Liver (tissue), 8 donors: ENCODE measurements at regions not wholly inside any gene's neighbourhood (a gene's known extent, or its start where the extent isn't known, plus 50 kb on each side); places are given as distances from the start of the nearest gene placed in this dataset.

Source experiments
- DNase-seq: peaks from one replicate; pipeline ENCODE4 v3.0.0-alpha.2; 2017; ENCODE audit warnings: low spot score
- H3K27ac ChIP-seq, 2 donors: one replicate each; pipeline ENCODE4 v1.7.0; 2013; ENCODE audit warnings: inconsistent platforms in 2 of 2, low read length in 2 of 2, control low read depth in 1 of 2, low read depth in 1 of 2, mild to moderate bottlenecking in 1 of 2
- H3K27me3 ChIP-seq, 4 donors: one replicate each; pipeline versions ENCODE4 v1.6.1 to v1.7.0; 2013; ENCODE audit warnings: low read length in 3 of 4, inconsistent platforms in 1 of 4, mild to moderate bottlenecking in 1 of 4, moderate library complexity in 1 of 4; ENCODE audit not compliant: control insufficient read depth in 4 of 4, insufficient read depth in 4 of 4
- H3K36me3 ChIP-seq, 4 donors: one replicate each; pipeline versions ENCODE4 v1.6.1 to v1.7.0; 2013; ENCODE audit warnings: low read length in 3 of 4, mild to moderate bottlenecking in 3 of 4, low read depth in 1 of 4, moderate library complexity in 1 of 4; ENCODE audit not compliant: control insufficient read depth in 4 of 4, insufficient read depth in 3 of 4
- H3K4me1 ChIP-seq, 4 donors: one replicate each; pipeline versions ENCODE4 v1.6.1 to v1.7.0; 2013; ENCODE audit warnings: low read length in 3 of 4, mild to moderate bottlenecking in 3 of 4, moderate library complexity in 1 of 4; ENCODE audit not compliant: control insufficient read depth in 4 of 4, insufficient read depth in 4 of 4
- H3K4me3 ChIP-seq, 3 donors: one replicate each; pipeline versions ENCODE4 v1.6.1 to v1.7.0; 2013; ENCODE audit warnings: low read length in 3 of 3, control low read depth in 1 of 3, low read depth in 1 of 3, mild to moderate bottlenecking in 1 of 3
- H3K9ac ChIP-seq, 2 donors: one replicate each; pipeline ENCODE4 v1.7.0; 2013; ENCODE audit warnings: low read length in 2 of 2, mild to moderate bottlenecking in 2 of 2, moderate library complexity in 2 of 2, control low read depth in 1 of 2, low read depth in 1 of 2
- H3K9me3 ChIP-seq, 4 donors: one replicate each; pipeline versions ENCODE4 v1.6.1 to v1.7.0; 2013; ENCODE audit warnings: low read length in 3 of 4; ENCODE audit not compliant: control insufficient read depth in 4 of 4
- EGR1 ChIP-seq, 2 donors: IDR thresholded peaks; 2 replicates each; pipeline ENCODE4 v1.6.1; 2016 to 2018; ENCODE audit warnings: antibody characterized with exemption in 2 of 2, low read depth in 2 of 2
- FOXA1 ChIP-seq: IDR thresholded peaks from 2 replicates; pipeline ENCODE4 v1.6.1; 2016; ENCODE audit warnings: antibody characterized with exemption
- FOXA2 ChIP-seq: IDR thresholded peaks from 2 replicates; pipeline ENCODE4 v1.6.1; 2016; ENCODE audit warnings: antibody characterized with exemption
- HNF4A ChIP-seq, 2 donors: conservative IDR thresholded peaks; 2 replicates each; pipeline ENCODE4 v1.6.1; 2016; ENCODE audit warnings: antibody characterized with exemption in 2 of 2, mild to moderate bottlenecking in 2 of 2
- HNF4G ChIP-seq: IDR thresholded peaks from 2 replicates; pipeline ENCODE4 v1.6.1; 2016; ENCODE audit warnings: antibody characterized with exemption
- JUND ChIP-seq, 2 donors: IDR thresholded peaks; 2 replicates each; pipeline ENCODE4 v1.6.1; 2016; ENCODE audit warnings: antibody characterized with exemption in 2 of 2
- NR2F2 ChIP-seq: IDR thresholded peaks from 2 replicates; pipeline ENCODE4 v1.6.1; 2016; ENCODE audit warnings: antibody characterized with exemption
- RAD21 ChIP-seq, 2 donors: IDR thresholded peaks; 2 replicates each; pipeline ENCODE4 v1.6.1; 2016; ENCODE audit warnings: antibody characterized with exemption in 2 of 2, mild to moderate bottlenecking in 2 of 2
- RXRA ChIP-seq, 2 donors: IDR thresholded peaks; 2 replicates each; pipeline ENCODE4 v1.6.1; 2017 to 2018; ENCODE audit warnings: antibody characterized with exemption in 2 of 2, mild to moderate bottlenecking in 1 of 2
- SP1 ChIP-seq: IDR thresholded peaks from 2 replicates; pipeline ENCODE4 v1.6.1; 2018; ENCODE audit warnings: antibody characterized with exemption, mild to moderate bottlenecking
- TAF1 ChIP-seq: conservative IDR thresholded peaks from 2 replicates; pipeline ENCODE4 v1.6.1; 2016; ENCODE audit warnings: antibody characterized with exemption, mild to moderate bottlenecking
- YY1 ChIP-seq: IDR thresholded peaks from 2 replicates; pipeline ENCODE4 v1.6.1; 2016; ENCODE audit warnings: antibody characterized with exemption, mild to moderate bottlenecking
- WGBS: extraction: QIAGEN DNeasy Blood & Tissue Kit; methylation state at CpG from one replicate; pipeline ENCODE4 v1.1.7; 2013; 5-methylcytosine and 5-hydroxymethylcytosine counted together
- TF ChIP-seq, protein P1 (sequence below): IDR thresholded peaks from 2 replicates; pipeline ENCODE4 v1.6.1; 2016; ENCODE audit warnings: antibody characterized with exemption, mild to moderate bottlenecking
- TF ChIP-seq, protein P2 (sequence below): IDR thresholded peaks from 2 replicates; pipeline ENCODE4 v1.6.1; 2016; ENCODE audit warnings: antibody characterized with exemption
- TF ChIP-seq, protein P3 (sequence below): fragments of 150-350 bp; IDR thresholded peaks from 2 replicates; pipeline ENCODE4 v1.5.1; 2017; ENCODE audit warnings: improper control_type of control experiment, low read depth, low read length; ENCODE audit not compliant: missing input control
- TF ChIP-seq, protein P4 (sequence below): IDR thresholded peaks from 2 replicates; pipeline ENCODE4 v1.6.1; 2016; ENCODE audit warnings: antibody characterized with exemption
- TF ChIP-seq, protein P5 (sequence below): IDR thresholded peaks from 2 replicates; pipeline ENCODE4 v1.6.1; 2016; ENCODE audit warnings: antibody characterized with exemption
- donor health status: healthy.
- donor health status: healthy.
- donor health status: healthy.
- donor health status: healthy.
- donor health status: healthy.

DNA sequence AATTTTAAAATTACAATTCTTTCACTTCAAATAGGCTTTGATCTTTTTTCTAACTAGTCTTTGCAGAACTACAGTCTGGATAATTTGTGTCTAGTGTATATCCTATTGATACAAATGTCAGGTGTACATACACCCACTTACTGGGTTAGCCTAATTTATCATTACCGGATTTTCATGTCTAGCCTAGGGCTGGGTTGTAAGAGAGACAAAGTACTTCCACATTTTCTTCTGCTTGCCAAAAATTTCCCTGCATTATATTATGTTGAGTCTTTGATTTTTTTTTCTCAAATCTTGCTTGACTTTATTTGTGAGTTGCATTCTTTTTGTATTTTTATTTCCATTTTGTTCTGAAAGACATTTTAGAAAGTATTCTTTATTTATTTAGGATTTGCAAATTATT lies 284.8 kb upstream of the FZD8 start:
- no peaks in the 10 kb centered on the region for H3K9me3 ChIP-seq
- 93% methylated on average over 1 of the region's 1 CpG for WGBS
- no peak overlapping the region for H3K9ac ChIP-seq
- TF ChIP-seq NR2F2 (no peak), RAD21 (IDR thresholded peaks at IDR 0.05) (no peak), SP1 (no peak), FOXA1 (no peak)
- TF ChIP-seq, protein P1, sequence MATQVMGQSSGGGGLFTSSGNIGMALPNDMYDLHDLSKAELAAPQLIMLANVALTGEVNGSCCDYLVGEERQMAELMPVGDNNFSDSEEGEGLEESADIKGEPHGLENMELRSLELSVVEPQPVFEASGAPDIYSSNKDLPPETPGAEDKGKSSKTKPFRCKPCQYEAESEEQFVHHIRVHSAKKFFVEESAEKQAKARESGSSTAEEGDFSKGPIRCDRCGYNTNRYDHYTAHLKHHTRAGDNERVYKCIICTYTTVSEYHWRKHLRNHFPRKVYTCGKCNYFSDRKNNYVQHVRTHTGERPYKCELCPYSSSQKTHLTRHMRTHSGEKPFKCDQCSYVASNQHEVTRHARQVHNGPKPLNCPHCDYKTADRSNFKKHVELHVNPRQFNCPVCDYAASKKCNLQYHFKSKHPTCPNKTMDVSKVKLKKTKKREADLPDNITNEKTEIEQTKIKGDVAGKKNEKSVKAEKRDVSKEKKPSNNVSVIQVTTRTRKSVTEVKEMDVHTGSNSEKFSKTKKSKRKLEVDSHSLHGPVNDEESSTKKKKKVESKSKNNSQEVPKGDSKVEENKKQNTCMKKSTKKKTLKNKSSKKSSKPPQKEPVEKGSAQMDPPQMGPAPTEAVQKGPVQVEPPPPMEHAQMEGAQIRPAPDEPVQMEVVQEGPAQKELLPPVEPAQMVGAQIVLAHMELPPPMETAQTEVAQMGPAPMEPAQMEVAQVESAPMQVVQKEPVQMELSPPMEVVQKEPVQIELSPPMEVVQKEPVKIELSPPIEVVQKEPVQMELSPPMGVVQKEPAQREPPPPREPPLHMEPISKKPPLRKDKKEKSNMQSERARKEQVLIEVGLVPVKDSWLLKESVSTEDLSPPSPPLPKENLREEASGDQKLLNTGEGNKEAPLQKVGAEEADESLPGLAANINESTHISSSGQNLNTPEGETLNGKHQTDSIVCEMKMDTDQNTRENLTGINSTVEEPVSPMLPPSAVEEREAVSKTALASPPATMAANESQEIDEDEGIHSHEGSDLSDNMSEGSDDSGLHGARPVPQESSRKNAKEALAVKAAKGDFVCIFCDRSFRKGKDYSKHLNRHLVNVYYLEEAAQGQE: no peak
- H3K36me3 ChIP-seq: no peaks in the 10 kb centered on the region
- H3K4me1 ChIP-seq: no peaks in the 10 kb centered on the region
- no peak overlapping the region for H3K4me3 ChIP-seq
- no peak overlapping the region for H3K27ac ChIP-seq
- peaks cover 0 to 2% (median 0%) of the 10 kb centered on the region in 4 donors for H3K27me3 ChIP-seq
- DNase-seq: no peak

DNA sequence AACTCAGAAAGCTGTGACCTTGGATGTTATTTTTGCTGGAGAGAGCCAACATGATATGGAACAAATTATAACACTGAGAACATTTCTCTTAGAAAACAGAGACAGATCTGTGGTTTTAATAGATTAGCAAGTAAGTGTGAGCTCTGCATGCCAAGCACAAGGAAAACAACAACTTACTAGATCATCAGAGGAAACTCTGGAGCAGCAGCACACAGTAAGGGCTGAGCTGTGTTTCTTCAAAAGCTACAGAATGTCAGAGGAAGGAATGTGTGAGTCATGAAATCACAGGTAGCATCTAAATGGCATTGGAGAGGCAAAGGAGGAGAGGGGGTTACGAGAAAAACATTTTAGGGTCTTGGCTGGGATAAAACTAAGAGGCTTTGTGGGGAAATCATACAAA lies 283.4 kb upstream of the FZD8 start:
- H3K27ac ChIP-seq: no peak overlapping the region
- no peak overlapping the region for H3K9ac ChIP-seq
- H3K36me3 ChIP-seq: no peaks in the 10 kb centered on the region
- no peak for TF ChIP-seq HNF4A (conservative IDR thresholded peaks at IDR 0.05)
- TF ChIP-seq YY1: no peak
- TF ChIP-seq, protein P2, sequence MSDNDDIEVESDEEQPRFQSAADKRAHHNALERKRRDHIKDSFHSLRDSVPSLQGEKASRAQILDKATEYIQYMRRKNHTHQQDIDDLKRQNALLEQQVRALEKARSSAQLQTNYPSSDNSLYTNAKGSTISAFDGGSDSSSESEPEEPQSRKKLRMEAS: no peak
- TF ChIP-seq HNF4G: no peak
- no peak for TF ChIP-seq RAD21 (IDR thresholded peaks at IDR 0.05)
- TF ChIP-seq JUND (IDR thresholded peaks at IDR 0.05): no peak
- TF ChIP-seq, protein P1: no peak
- TF ChIP-seq SP1: no peak
- TF ChIP-seq FOXA1: no peak
- TF ChIP-seq, protein P3, sequence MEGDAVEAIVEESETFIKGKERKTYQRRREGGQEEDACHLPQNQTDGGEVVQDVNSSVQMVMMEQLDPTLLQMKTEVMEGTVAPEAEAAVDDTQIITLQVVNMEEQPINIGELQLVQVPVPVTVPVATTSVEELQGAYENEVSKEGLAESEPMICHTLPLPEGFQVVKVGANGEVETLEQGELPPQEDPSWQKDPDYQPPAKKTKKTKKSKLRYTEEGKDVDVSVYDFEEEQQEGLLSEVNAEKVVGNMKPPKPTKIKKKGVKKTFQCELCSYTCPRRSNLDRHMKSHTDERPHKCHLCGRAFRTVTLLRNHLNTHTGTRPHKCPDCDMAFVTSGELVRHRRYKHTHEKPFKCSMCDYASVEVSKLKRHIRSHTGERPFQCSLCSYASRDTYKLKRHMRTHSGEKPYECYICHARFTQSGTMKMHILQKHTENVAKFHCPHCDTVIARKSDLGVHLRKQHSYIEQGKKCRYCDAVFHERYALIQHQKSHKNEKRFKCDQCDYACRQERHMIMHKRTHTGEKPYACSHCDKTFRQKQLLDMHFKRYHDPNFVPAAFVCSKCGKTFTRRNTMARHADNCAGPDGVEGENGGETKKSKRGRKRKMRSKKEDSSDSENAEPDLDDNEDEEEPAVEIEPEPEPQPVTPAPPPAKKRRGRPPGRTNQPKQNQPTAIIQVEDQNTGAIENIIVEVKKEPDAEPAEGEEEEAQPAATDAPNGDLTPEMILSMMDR: no peak
- TF ChIP-seq, protein P4, sequence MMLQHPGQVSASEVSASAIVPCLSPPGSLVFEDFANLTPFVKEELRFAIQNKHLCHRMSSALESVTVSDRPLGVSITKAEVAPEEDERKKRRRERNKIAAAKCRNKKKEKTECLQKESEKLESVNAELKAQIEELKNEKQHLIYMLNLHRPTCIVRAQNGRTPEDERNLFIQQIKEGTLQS: no peak
- no peak for TF ChIP-seq RXRA (IDR thresholded peaks at IDR 0.05)
- no peak for TF ChIP-seq TAF1
- no peak for TF ChIP-seq EGR1 (IDR thresholded peaks at IDR 0.05; ENCODE audit: low read depth in 2 of 2)
- TF ChIP-seq FOXA2: no peak
- TF ChIP-seq, protein P5, sequence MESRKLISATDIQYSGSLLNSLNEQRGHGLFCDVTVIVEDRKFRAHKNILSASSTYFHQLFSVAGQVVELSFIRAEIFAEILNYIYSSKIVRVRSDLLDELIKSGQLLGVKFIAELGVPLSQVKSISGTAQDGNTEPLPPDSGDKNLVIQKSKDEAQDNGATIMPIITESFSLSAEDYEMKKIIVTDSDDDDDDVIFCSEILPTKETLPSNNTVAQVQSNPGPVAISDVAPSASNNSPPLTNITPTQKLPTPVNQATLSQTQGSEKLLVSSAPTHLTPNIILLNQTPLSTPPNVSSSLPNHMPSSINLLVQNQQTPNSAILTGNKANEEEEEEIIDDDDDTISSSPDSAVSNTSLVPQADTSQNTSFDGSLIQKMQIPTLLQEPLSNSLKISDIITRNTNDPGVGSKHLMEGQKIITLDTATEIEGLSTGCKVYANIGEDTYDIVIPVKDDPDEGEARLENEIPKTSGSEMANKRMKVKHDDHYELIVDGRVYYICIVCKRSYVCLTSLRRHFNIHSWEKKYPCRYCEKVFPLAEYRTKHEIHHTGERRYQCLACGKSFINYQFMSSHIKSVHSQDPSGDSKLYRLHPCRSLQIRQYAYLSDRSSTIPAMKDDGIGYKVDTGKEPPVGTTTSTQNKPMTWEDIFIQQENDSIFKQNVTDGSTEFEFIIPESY: no peak
- no peaks in the 10 kb centered on the region for H3K9me3 ChIP-seq
- peaks cover 0 to 2% (median 0%) of the 10 kb centered on the region in 4 donors for H3K27me3 ChIP-seq
- 74% methylated on average over 1 of the region's 1 CpG for WGBS
- no peaks in the 10 kb centered on the region for H3K4me1 ChIP-seq
- no peak for DNase-seq
- no peak overlapping the region for H3K4me3 ChIP-seq
